ENCODE measurements at regions not wholly inside any gene's neighbourhood (a gene's known extent, or its start where the extent isn't known, plus 50 kb on each side); places are given as distances from the start of the nearest gene placed in this dataset.

DNA sequence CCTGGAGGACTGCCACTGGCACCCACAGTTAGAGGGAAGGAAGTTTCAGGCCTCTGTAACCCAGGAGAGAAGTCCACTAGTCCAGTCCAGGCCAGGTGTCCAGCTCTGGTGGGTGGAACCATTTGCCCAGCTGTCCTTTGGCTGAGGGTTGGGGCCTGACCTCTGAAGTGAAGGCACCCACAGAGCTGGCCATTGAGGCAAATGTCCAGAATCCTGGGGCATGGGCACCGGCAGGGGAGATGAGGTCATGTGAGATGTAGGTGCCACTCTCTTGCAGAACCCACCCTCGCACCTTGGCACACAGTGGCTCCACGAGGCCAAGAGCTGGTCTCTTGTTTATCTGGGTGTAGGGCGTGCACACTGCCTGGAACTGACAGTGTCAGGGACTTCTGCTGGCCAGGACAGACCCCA lies 162.8 kb downstream of the SMAD6 start:
- POLR2A ChIA-PET, result interaction anchor here (0.6 to 0.7 kb wide), 2 partner anchors 255 to 431 kb away, joined by 3 read pairs; no protein-coding TSS in a partner anchor
- Histone ChIP-seq H3K4me1 (ENCODE audit: insufficient read depth, low read length, poor library complexity, severe bottlenecking) (peaks cover 26% of the 10 kb centered on the region), H2AFZ (ENCODE audit: low read length) (no peak overlapping the region), H3K36me3 (ENCODE audit: insufficient read depth, low read length) (no peaks in the 10 kb centered on the region), H3K4me3 (ENCODE audit: low read depth, low read length, poor library complexity, severe bottlenecking) (no peak overlapping the region), H3K9me3 (ENCODE audit: low read length) (no peaks in the 10 kb centered on the region), H3K27ac (ENCODE audit: low read depth, low read length, poor library complexity, severe bottlenecking) (no peak overlapping the region), H3K9me2 (ENCODE audit: insufficient read depth, low read length) (no peaks in the 10 kb centered on the region), H3K4me2 (ENCODE audit: low read length) (no peak overlapping the region), H3K79me2 (ENCODE audit: insufficient read depth, low read depth, low read length) (no peaks in the 10 kb centered on the region), H4K20me1 (ENCODE audit: insufficient read depth, low read length) (no peaks in the 10 kb centered on the region)
- DNase-seq (ENCODE audit: low spot score), result no peak
- no peak for TF ChIP-seq EZH2phosphoT487 (IDR thresholded peaks at IDR 0.05; ENCODE audit: borderline replicate concordance, low read depth, low read length)
- TF ChIP-seq, protein P1, sequence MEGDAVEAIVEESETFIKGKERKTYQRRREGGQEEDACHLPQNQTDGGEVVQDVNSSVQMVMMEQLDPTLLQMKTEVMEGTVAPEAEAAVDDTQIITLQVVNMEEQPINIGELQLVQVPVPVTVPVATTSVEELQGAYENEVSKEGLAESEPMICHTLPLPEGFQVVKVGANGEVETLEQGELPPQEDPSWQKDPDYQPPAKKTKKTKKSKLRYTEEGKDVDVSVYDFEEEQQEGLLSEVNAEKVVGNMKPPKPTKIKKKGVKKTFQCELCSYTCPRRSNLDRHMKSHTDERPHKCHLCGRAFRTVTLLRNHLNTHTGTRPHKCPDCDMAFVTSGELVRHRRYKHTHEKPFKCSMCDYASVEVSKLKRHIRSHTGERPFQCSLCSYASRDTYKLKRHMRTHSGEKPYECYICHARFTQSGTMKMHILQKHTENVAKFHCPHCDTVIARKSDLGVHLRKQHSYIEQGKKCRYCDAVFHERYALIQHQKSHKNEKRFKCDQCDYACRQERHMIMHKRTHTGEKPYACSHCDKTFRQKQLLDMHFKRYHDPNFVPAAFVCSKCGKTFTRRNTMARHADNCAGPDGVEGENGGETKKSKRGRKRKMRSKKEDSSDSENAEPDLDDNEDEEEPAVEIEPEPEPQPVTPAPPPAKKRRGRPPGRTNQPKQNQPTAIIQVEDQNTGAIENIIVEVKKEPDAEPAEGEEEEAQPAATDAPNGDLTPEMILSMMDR (conservative IDR thresholded peaks at IDR 0.05; ENCODE audit: low read length), result no peak
- BruUV-seq (replicated peaks), result no TSS peak
- CTCF ChIA-PET (ENCODE audit: unreplicated experiment), result interaction anchor here (1.1 kb wide), 1 partner anchor 13 kb away, joined by 3 read pairs; no protein-coding TSS in a partner anchor
- intact Hi-C loops (cut with micrococcal nuclease; ENCODE audit: unreplicated experiment), result loop anchor here (5.0 kb wide), 1 partner anchor 77 kb away; no protein-coding TSS in a partner anchor

GRCh38 chr15:66865622-66866611 lies 163.9 kb downstream of the SMAD6 start:
- Histone ChIP-seq H3K27ac (ENCODE audit: low read depth, low read length, poor library complexity, severe bottlenecking) (peak overlapping the region; percentile 51), H3K9me2 (ENCODE audit: insufficient read depth, low read length) (no peaks in the 10 kb centered on the region), H4K20me1 (ENCODE audit: insufficient read depth, low read length) (no peaks in the 10 kb centered on the region), H3K36me3 (ENCODE audit: insufficient read depth, low read length) (no peaks in the 10 kb centered on the region), H3K79me2 (ENCODE audit: insufficient read depth, low read depth, low read length) (no peaks in the 10 kb centered on the region), H3K4me3 (ENCODE audit: low read depth, low read length, poor library complexity, severe bottlenecking) (peak overlapping the region; percentile 28), H3K4me1 (ENCODE audit: insufficient read depth, low read length, poor library complexity, severe bottlenecking) (peaks cover 26% of the 10 kb centered on the region), H3K9me3 (ENCODE audit: low read length) (no peaks in the 10 kb centered on the region), H3K4me2 (ENCODE audit: low read length) (peak overlapping the region; percentile 70), H2AFZ (ENCODE audit: low read length) (peak overlapping the region; percentile 5; the same call in 1 of the 2 replicates)
- TF ChIP-seq EZH2phosphoT487 (IDR thresholded peaks at IDR 0.05; ENCODE audit: borderline replicate concordance, low read depth, low read length), result no peak
- TF ChIP-seq, protein P1 (conservative IDR thresholded peaks at IDR 0.05; ENCODE audit: low read length), result no peak
- intact Hi-C loops (cut with micrococcal nuclease; ENCODE audit: unreplicated experiment), result loop anchor here (1.0 to 5.0 kb wide), 2 partner anchors 37 to 76 kb away; no protein-coding TSS in a partner anchor
- BruUV-seq (replicated peaks), result no TSS peak
- POLR2A ChIA-PET, result interaction anchor here (0.6 to 0.7 kb wide), 3 partner anchors 60 to 256 kb away, joined by 3 to 6 read pairs (median 3); no protein-coding TSS in a partner anchor
- peak; percentile 93 for DNase-seq (ENCODE audit: low spot score)
- CTCF ChIA-PET (ENCODE audit: unreplicated experiment), result no interaction called here

Measured in OCI-LY7 (cell line).